AML-193 (cell line): ENCODE measurements at regions not wholly inside any gene's neighbourhood (a gene's known extent, or its start where the extent isn't known, plus 50 kb on each side); places are given as distances from the start of the nearest gene placed in this dataset.

ENCODE experiments used
- DNase-seq, 2 experiments: peaks; one replicate each; lab custom pipeline; 2025; lab: John Stamatoyannopoulos, UW

- no peak for DNase-seq
These were observed 290.6 kb upstream of the GOLIM4 start for GRCh38 chr3:168386301-168386700.

DNA sequence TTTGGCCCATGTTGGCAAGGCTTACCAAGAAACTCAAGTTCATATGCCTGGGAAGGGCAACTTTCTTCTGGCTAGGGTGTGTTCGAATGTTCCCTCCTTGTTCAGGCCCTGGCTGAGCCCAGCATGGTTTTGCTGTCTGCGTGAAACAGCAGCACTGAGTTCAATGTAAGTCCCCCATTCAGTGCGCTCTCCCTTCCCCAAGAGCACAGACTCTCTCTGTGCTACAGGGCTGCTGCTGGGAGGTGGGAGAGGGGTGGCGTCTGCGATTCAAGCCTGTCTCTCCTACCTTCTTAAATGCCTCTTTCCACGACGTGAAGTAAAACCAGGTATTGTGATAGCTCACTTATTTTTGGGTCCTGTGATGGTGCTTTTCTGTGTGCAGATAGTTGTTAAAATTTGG is 289.3 kb upstream of the GOLIM4 start:
- no peak for DNase-seq

- no peak for DNase-seq
These were observed 287.8 kb upstream of the GOLIM4 start for GRCh38 chr3:168383573-168383972.

- DNase-seq: no peak
These were observed 276.1 kb upstream of the GOLIM4 start for GRCh38 chr3:168371846-168372245.

DNA sequence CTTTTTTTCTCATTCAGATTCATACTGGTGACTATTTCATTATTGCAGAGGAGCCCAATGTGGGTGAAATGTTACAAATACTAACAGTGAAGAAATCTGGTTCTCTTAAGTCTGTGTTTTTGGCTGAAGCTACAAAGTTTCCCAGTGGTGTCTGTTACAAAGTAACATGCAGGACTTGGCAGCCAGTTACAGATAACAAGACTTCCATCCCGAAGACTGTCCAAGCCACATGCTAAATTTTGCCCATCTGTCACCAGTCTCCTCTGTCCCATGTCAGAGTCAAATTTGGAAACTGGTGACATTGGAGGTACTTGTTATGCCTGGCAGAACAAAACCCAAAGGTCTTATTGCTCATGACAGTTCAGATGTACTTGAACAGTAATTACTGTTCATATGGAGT is 269.2 kb upstream of the GOLIM4 start:
- no peak for DNase-seq

DNA sequence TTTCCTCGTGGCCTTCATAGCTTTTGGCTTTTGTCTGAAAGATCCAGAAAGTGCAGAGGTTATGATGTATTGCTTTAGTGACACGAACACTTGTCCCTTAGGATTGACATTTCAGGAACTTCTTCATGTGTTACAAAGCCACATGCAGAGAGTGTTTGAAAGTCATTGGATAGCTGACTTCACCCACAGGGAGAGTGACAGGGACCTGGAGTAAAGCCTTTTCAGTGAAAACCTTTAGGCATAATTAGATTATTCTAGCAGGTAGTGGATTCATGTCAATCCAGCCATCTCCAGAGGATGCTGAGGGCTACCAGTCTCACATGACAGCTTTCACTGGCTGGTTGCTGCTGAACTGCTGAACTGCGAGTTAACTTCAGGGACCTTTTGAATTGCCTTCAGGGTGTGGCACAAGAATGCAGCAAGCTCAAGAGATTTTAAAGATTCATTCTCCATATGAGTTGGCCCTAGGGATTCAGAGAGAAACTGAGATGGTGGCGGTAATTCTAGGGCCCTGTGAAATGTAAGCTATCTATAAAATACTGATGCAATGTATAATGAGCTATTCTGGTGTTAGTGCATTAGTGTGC is 267.0 kb upstream of the GOLIM4 start:
- DNase-seq: no peak

DNA sequence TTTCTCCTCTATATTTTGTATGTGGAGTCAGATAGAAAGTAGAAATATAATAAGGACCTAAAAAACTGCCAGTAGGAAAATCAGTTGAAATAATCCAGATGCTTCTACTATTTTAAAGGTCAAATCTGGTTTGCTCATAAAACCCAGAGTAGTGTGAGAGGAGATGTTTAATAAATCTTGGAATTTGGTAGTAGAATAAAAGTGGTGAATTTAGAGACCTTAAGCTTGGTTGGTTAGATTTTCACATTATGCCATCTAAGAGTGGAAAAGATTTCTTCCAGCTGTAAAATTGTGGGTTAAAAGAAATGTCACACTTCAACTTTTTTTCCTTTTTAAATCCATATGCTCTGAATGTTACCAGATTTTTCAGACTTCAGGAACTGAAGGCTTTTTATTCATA is 266.4 kb upstream of the GOLIM4 start:
- DNase-seq: no peak

DNA sequence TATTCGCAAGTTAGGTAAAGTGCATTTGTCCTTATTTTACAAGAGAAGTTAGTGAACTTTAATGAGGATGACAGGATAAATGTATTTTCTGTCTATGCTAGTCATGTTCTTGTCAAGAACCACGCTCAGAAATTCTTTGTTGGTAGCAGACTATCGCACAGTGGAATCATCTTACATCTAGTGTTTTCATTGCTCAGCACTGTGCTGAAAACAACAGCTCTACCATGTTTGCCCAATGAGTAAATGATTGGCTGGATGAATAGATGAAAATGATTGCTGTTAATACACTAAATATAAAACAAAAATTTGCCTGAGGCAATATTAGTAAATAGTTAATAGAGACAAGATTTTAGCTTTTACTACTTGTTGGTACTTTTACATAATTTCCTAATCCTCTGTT is 265.3 kb upstream of the GOLIM4 start:
- DNase-seq: no peak

- DNase-seq: no peak
These were observed 247.5 kb upstream of the GOLIM4 start for GRCh38 chr3:168342946-168343850.

- no peak for DNase-seq
These were observed 246.5 kb upstream of the GOLIM4 start for GRCh38 chr3:168341956-168342936.

DNA sequence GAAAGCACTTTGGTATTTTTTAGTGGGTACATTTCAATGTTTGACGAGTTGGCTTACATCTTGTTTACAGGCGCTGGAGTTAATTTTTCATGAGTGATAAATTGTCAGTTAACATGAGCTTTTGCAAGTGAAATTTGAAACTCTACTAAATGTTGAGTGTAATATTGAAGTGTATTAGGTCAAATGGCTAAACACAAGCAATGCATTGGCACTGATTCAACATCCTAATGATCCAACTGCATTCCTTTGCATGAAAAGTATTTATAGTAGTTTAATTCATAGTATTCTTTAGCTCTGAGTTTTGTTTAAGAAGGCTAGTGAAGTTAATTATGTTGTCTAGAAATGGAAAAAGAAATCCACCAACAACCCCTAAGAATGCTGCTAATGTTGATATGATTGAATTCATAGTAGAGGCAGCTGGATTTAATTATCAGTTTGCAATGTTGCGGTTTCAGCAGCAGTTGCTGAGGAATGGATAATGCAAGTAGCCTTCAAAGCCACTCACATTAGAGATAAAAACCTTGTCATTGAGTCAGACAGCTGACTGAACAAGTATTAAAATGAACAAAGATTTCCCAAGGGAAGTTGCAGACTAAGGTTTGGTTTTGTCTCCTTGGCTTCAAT is 245.6 kb upstream of the GOLIM4 start:
- DNase-seq: no peak

GRCh38 chr3:168338161-168338560 is 242.4 kb upstream of the GOLIM4 start:
- no peak for DNase-seq

GRCh38 chr3:168336276-168336675 is 240.6 kb upstream of the GOLIM4 start:
- no peak for DNase-seq

DNA sequence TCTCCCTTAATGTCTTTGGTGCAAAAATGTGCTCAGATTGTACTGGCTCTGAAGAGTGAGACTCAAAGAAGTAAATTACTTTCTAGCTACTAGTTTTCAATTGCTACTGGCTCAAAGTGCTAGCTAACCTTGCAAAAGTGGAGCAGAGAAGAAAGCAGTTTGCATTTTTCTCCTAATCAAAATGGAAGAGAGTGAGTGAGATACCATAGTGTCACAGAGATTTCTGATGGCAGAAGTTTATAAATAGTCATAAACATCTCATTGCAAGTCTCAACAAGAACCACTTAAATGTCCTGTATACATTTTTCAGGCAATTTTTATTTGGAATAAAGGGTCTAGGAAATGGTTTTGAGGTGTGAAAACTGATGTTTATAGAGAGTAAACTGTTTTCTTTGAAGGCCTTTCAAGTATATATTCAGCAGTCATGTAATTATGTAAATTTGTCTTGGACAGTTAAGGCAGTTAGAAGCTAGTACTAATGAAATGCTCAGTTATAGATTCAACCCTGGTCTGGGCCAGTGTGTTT is 237.7 kb upstream of the GOLIM4 start:
- no peak for DNase-seq

DNA sequence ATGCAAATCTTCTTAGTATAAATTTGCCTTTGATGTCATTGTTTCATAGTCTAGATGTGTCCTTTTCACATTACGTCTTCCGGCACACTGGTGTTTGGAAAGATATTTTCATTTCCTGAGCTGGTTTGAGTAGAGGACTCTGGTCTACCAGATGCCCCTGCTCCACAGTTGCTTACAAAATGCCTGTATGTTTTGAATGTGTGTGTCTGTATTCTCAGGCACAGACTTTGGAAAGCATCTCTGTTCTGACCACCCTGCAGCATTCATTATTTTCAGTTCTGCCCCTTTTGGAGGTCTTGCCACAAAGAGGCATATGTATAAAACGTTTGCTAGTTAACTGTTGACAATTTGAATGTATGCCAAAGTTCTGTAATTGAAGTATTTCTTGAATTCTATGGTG is 236.0 kb upstream of the GOLIM4 start:
- DNase-seq: no peak

DNA sequence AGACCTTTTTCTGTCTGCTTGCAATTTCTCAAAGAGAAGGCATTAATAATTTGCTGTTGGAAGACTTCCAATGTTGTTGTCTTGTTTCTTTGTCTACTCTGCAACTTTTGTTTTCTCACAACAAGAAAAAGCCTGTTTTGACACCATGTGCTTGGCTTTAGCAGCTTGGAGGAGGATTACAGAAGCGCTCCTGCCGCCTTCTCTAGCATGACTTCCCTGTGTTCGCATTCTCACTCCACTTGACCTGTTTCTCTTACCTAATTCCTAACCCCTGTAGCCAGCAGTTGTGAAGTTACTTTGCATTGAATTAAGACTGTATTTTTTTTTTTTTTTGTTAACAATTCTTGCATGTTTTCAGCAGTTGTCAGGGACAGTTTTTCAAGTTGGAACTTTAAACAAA is 235.3 kb upstream of the GOLIM4 start:
- no peak for DNase-seq

DNA sequence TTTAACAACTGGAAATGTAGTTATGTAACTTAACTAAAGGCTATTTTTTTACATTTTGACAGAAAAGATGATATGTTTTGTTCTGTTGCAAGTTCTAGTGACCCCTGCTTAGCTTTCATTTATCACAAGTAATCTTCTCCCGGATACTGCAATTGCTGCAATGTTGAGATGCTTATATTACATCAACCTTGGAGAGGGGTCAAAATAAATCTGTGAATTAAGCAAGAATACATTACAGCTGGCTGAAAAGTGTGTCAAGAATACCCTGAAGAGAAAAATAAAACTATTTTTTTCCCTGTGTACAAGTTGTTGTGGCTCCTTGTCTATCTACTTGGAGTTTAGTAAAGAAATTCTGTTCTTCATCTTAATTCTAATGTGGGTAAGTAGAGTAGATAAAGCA is 232.1 kb upstream of the GOLIM4 start:
- DNase-seq: no peak

GRCh38 chr3:168325684-168326083 is 230.0 kb upstream of the GOLIM4 start:
- DNase-seq: no peak

DNA sequence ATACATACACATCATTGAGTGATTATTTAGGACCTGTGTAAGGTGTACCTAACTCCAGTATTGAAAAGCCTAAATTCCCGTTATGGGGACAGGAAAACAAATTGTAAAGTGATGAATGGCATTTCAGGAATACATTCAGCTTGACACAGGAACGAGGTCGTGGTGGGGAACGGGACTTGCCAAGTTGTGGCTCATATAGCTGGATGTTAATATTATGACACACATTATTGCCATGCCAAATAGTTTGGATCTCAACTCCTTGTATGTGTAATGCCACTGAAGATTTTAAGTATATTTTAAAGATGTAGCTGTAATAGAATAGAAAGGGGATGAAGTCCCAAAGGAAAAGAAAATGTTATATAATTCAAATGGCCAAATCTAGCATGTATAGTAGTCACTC is 227.2 kb upstream of the GOLIM4 start:
- DNase-seq: no peak

DNA sequence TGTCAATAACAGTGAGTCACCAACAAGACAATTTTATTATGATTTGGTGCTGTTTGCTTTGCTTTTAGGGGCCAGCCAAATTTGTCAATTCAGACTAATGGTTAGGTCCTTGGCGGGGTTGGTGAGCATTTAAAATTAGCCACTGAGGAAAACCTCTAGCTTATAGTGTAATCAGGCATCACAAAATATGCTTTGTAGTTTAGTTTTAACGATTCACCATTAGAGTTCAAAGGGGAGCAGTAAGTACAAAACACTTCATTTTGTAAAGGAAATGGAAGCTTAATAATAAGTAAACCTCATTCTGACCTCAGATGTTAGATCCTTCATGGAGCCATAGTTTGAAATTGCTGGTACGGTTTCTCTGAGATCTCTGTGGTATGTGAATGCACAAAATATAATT is 218.4 kb upstream of the GOLIM4 start:
- no peak for DNase-seq

DNA sequence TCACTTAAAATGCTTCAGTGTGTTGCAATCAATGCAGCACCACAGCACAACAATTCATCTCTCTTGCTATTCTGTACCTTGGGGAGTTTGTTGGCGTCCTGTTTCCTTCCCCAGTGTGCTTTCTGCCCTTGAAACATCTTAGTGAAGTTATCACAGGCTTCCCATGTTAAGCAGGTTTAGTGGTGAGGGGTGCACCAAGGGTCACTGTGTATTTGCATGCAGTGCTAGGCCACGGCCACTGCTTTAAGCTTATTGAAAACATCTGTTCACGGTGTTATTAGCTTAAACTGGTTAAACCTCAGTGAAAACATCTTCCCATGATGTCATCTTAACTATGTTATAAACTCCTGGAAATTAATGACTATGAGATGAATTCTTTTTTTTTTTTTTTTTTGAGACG is 217.3 kb upstream of the GOLIM4 start:
- DNase-seq: no peak

DNA sequence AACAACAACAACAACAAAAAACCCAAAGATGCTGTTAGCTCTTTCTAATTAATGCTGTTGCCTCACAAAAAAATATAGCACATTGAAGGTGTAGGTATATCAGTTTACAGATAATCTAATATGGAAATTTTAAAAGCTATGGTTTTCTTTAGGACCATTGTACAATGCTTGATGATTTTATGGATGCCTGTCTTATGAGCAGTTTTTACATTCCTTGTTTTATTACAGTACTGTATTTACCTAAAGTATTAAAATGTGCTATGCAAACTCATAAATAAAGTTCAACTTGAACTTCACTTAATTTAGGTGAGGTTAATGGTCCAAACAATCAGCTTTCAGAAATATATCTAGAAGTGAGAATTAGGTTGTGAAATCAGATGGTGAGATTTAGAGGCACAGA is 212.2 kb upstream of the GOLIM4 start:
- DNase-seq: no peak
